B cell (primary cell): ENCODE measurements at regions not wholly inside any gene's neighbourhood (a gene's known extent, or its start where the extent isn't known, plus 50 kb on each side); places are given as distances from the start of the nearest gene placed in this dataset.
"Not testable (repeated sequence)": the region's sequence is repeated elsewhere in the genome, so short reads cannot be mapped to it uniquely, and the experiment has no call there.

Experiments
- CTCF ChIP-seq: fragments of 200-600 bp; IDR thresholded peaks from one replicate; pipeline ENCODE4 v1.8.0; 2022; ENCODE audit warnings: antibody characterized with exemption, mild to moderate bottlenecking
- EZH2 ChIP-seq: IDR thresholded peaks from 2 replicates; pipeline ENCODE4 v1.6.1; 2012; ENCODE audit warnings: borderline replicate concordance, low read depth, mild to moderate bottlenecking, moderate library complexity, low read length; ENCODE audit not compliant: insufficient read depth, poor library complexity, severe bottlenecking

GRCh38 chrX:87465757-87466156 lies 51.8 kb upstream of the KLHL4 start:
- not testable (repeated sequence) for TF ChIP-seq EZH2, CTCF
